ENCODE measurements at regions not wholly inside any gene's neighbourhood (a gene's known extent, or its start where the extent isn't known, plus 50 kb on each side); places are given as distances from the start of the nearest gene placed in this dataset.
A peak's percentile ranks its signal among the peaks of the same experiment; 100 is the strongest.

GRCh38 chr3:66756468-66757036, 241.6 kb upstream of the KBTBD8 start (continued):
- TF ChIP-seq RAD21 (IDR thresholded peaks at IDR 0.05 in 1 of 2, conservative IDR thresholded peaks at IDR 0.05 in 1 of 2; ENCODE audit: low read depth in 2 of 2, low read length in 2 of 2) (0 out of 4 replicates have a peak, but pooled peaks of 1 of the 2 experiments have one; percentile 6), EZH2 (IDR thresholded peaks at IDR 0.05; ENCODE audit: low read depth, low read length, severe bottlenecking) (no peak)

Measured in H1 (cell line).